H1 (cell line): ENCODE measurements at regions not wholly inside any gene's neighbourhood (a gene's known extent, or its start where the extent isn't known, plus 50 kb on each side); places are given as distances from the start of the nearest gene placed in this dataset.

Experiments used
- CTCF ChIA-PET: fragments of 300-600 bp; sonication (Branson Sonifier 250); formaldehyde crosslinking; loops from one replicate; lab custom pipeline; 2021; ENCODE audit not compliant: partially characterized antibody; lab: Charles Lee
- POLR2A ChIA-PET: fragments of 300-600 bp; sonication (Branson Sonifier 250); formaldehyde crosslinking; loops from one replicate; lab custom pipeline; 2021; ENCODE audit warnings: inconsistent platforms; ENCODE audit not compliant: partially characterized antibody; lab: Charles Lee
- DNase-seq, 2 experiments: peaks; one replicate each; pipeline versions ENCODE4 v3.0.0 to v3.0.0-alpha.2; 2010 to 2022; ENCODE audit warnings: low spot score in 2 of 2, low read depth in 1 of 2, mixed read lengths in 1 of 2
- FAIRE-seq: peaks from 2 replicates; lab custom pipeline; 2011; peaks lifted over from hg19 to GRCh38; lab: Jason Lieb, UNC
- H2AFZ ChIP-seq: 2 replicates; pipeline ENCODE4 v1.8.1; 2012; ENCODE audit warnings: low read length, inconsistent platforms
- H2AK5ac ChIP-seq: 2 replicates; pipeline ENCODE4 v1.6.1; 2013; ENCODE audit warnings: low read depth, low read length
- H2BK120ac ChIP-seq: replicated peaks from 2 replicates; pipeline ENCODE3; 2013; ENCODE audit warnings: low read depth, low read length, inconsistent platforms
- H2BK12ac ChIP-seq: 2 replicates; pipeline ENCODE4 v1.6.1; 2013; ENCODE audit warnings: low read depth, low read length
- H2BK15ac ChIP-seq: 2 replicates; pipeline ENCODE4 v1.6.1; 2013; ENCODE audit warnings: low read length
- H2BK20ac ChIP-seq: 2 replicates; pipeline ENCODE4 v1.6.1; 2013; ENCODE audit warnings: low read length
- H2BK5ac ChIP-seq: 2 replicates; pipeline ENCODE4 v1.6.1; 2013; ENCODE audit warnings: low read depth, low read length
- H3K14ac ChIP-seq: 2 replicates; pipeline ENCODE4 v1.6.1; 2013; ENCODE audit warnings: inconsistent platforms; ENCODE audit not compliant: insufficient read length
- H3K18ac ChIP-seq: 2 replicates; pipeline ENCODE4 v1.6.1; 2013; ENCODE audit warnings: low read length; ENCODE audit errors: extremely low read depth
- H3K23ac ChIP-seq: 2 replicates; pipeline ENCODE4 v1.6.1; 2013; ENCODE audit warnings: inconsistent platforms; ENCODE audit not compliant: insufficient read length
- H3K23me2 ChIP-seq: 2 replicates; pipeline ENCODE4 v1.6.1; 2013; ENCODE audit warnings: low read depth, low read length
- H3K27ac ChIP-seq: 2 replicates; pipeline ENCODE4 v1.6.1; 2011; ENCODE audit warnings: low read depth, low read length, inconsistent platforms
- H3K27me3 ChIP-seq, 4 experiments: replicated peaks in 1 of 4; 1 replicate in 1 of 4; 2 replicates in 3 of 4; pipeline versions ENCODE4 v1.6.1 to v1.8.1; 2011 to 2013; ENCODE audit warnings: low read length in 3 of 4, mild to moderate bottlenecking in 3 of 4, inconsistent platforms in 2 of 4, mixed read lengths in 2 of 4, moderate library complexity in 1 of 4; ENCODE audit not compliant: control insufficient read depth in 3 of 4, insufficient read depth in 3 of 4; ENCODE audit errors: extremely low read depth in 1 of 4
- H3K36me3 ChIP-seq, 4 experiments: 2 replicates each; pipeline versions ENCODE4 v1.6.1 to v1.8.1; 2011 to 2013; ENCODE audit warnings: mild to moderate bottlenecking in 4 of 4, low read length in 3 of 4, moderate library complexity in 2 of 4, control low read depth in 1 of 4, inconsistent platforms in 1 of 4; ENCODE audit not compliant: insufficient read depth in 4 of 4, control insufficient read depth in 2 of 4
- H3K4ac ChIP-seq: replicated peaks from 2 replicates; pipeline ENCODE3; 2013; ENCODE audit warnings: low read length, low read depth, mixed read lengths, inconsistent platforms; ENCODE audit not compliant: insufficient read length
- H3K4me1 ChIP-seq, 4 experiments: replicated peaks in 1 of 4; 1 replicate in 1 of 4; 2 replicates in 3 of 4; pipeline versions ENCODE4 v1.6.1 to v1.8.1; 2011 to 2013; ENCODE audit warnings: low read length in 3 of 4, inconsistent platforms in 2 of 4, mixed read lengths in 1 of 4; ENCODE audit not compliant: insufficient read depth in 4 of 4, control insufficient read depth in 3 of 4
- H3K4me2 ChIP-seq, 2 experiments: 2 replicates each; pipeline versions ENCODE4 v1.6.1 to v1.8.1; 2011 to 2013; ENCODE audit warnings: low read depth in 2 of 2, low read length in 2 of 2, control low read depth in 1 of 2, inconsistent platforms in 1 of 2, mild to moderate bottlenecking in 1 of 2; ENCODE audit not compliant: insufficient read depth in 1 of 2
- H3K4me3 ChIP-seq, 4 experiments: fragments of 200-600, 300-600 bp in 1 of 4; sonication (generic), shearing (Covaris generic), sonication (Bioruptor Twin) in 1 of 4; 2 replicates each; pipeline versions ENCODE4 v1.5.1 to v1.8.1; 2011 to 2016; ENCODE audit warnings: low read length in 4 of 4, low read depth in 3 of 4, control low read depth in 2 of 4, inconsistent platforms in 2 of 4, mild to moderate bottlenecking in 2 of 4, mixed read lengths in 1 of 4, moderate library complexity in 1 of 4; ENCODE audit not compliant: insufficient read depth in 2 of 4; ENCODE audit errors: extremely low read depth in 1 of 4
- H3K56ac ChIP-seq: replicated peaks from 2 replicates; pipeline ENCODE3; 2013; ENCODE audit warnings: low read depth, mild to moderate bottlenecking, mixed read lengths, low read length, inconsistent platforms; ENCODE audit not compliant: insufficient read length
- H3K79me1 ChIP-seq: 2 replicates; pipeline ENCODE4 v1.6.1; 2013; ENCODE audit warnings: low read depth, low read length, control low read depth
- H3K79me2 ChIP-seq, 2 experiments: 2 replicates each; pipeline versions ENCODE4 v1.6.1 to v1.8.1; 2012 to 2013; ENCODE audit warnings: low read length in 2 of 2, mild to moderate bottlenecking in 2 of 2, inconsistent platforms in 1 of 2; ENCODE audit not compliant: insufficient read depth in 2 of 2, control insufficient read depth in 1 of 2
- H3K9ac ChIP-seq, 4 experiments: replicated peaks in 1 of 4; 1 replicate in 1 of 4; 2 replicates in 3 of 4; pipeline versions ENCODE4 v1.6.1 to v1.8.1; 2011 to 2013; ENCODE audit warnings: low read depth in 3 of 4, low read length in 3 of 4, control low read depth in 2 of 4, mild to moderate bottlenecking in 2 of 4, moderate library complexity in 2 of 4, inconsistent platforms in 1 of 4; ENCODE audit errors: extremely low read depth in 1 of 4
- H3K9me3 ChIP-seq, 2 experiments: 2 replicates each; pipeline versions ENCODE4 v1.6.1 to v1.8.1; 2012 to 2013; ENCODE audit warnings: mild to moderate bottlenecking in 2 of 2, moderate library complexity in 2 of 2, control low read depth in 1 of 2, inconsistent platforms in 1 of 2, low read depth in 1 of 2, low read length in 1 of 2, mixed read lengths in 1 of 2; ENCODE audit not compliant: insufficient read depth in 2 of 2
- H4K20me1 ChIP-seq, 2 experiments: replicated peaks in 1 of 2; 2 replicates each; pipeline versions ENCODE3 to v1.8.1; 2011 to 2013; ENCODE audit warnings: inconsistent platforms in 2 of 2, low read length in 2 of 2, mild to moderate bottlenecking in 1 of 2; ENCODE audit not compliant: insufficient read depth in 2 of 2, control insufficient read depth in 1 of 2
- H4K5ac ChIP-seq: 2 replicates; pipeline ENCODE4 v1.6.1; 2013; ENCODE audit warnings: low read length, low read depth, mixed read lengths, inconsistent platforms; ENCODE audit not compliant: insufficient read length
- H4K8ac ChIP-seq: 2 replicates; pipeline ENCODE4 v1.8.0; 2013; ENCODE audit warnings: mild to moderate bottlenecking, moderate library complexity, low read length, inconsistent platforms; ENCODE audit not compliant: insufficient read depth; ENCODE audit errors: extremely low read depth
- H4K91ac ChIP-seq: replicated peaks from 2 replicates; pipeline ENCODE3; 2013; ENCODE audit warnings: low read length, mixed read lengths, inconsistent platforms; ENCODE audit not compliant: insufficient read length
- CTCF ChIP-seq, 3 experiments: IDR thresholded peaks; 1 replicate in 2 of 3; 2 replicates in 1 of 3; pipeline versions ENCODE4 v1.5.1 to v1.6.1; 2011; ENCODE audit warnings: low read length in 3 of 3, mild to moderate bottlenecking in 3 of 3, inconsistent platforms in 2 of 3, low read depth in 1 of 3, moderate library complexity in 1 of 3; ENCODE audit not compliant: insufficient read depth in 1 of 3; ENCODE audit errors: control extremely low read depth in 1 of 3
- MAFK ChIP-seq: IDR thresholded peaks from 2 replicates; pipeline ENCODE4 v1.6.1; 2012; ENCODE audit warnings: low read depth, mild to moderate bottlenecking, improper control_type of control experiment, low read length
- POLR2A ChIP-seq, 2 experiments: IDR thresholded peaks; 1 replicate in 1 of 2; 2 replicates in 1 of 2; pipeline ENCODE4 v1.6.1; 2011; ENCODE audit warnings: low read depth in 2 of 2, low read length in 2 of 2, mild to moderate bottlenecking in 2 of 2; ENCODE audit errors: control extremely low read depth in 1 of 2
- RFX5 ChIP-seq: IDR thresholded peaks from 2 replicates; pipeline ENCODE4 v1.6.1; 2011; ENCODE audit warnings: low read depth, low read length, improper control_type of control experiment, borderline replicate concordance
- SAP30 ChIP-seq: fragments of 300-600 bp; sonication (generic); IDR thresholded peaks from 2 replicates; pipeline ENCODE4 v1.7.1; 2012; ENCODE audit warnings: low read length, moderate library complexity, mild to moderate bottlenecking, inconsistent platforms; ENCODE audit not compliant: insufficient read depth, insufficient replicate concordance
- TAF1 ChIP-seq: IDR thresholded peaks from 2 replicates; pipeline ENCODE4 v1.6.1; 2011; ENCODE audit warnings: mild to moderate bottlenecking, low read depth, low read length
- TEAD4 ChIP-seq: IDR thresholded peaks from 2 replicates; pipeline ENCODE4 v1.6.1; 2012; ENCODE audit warnings: low read depth, low read length, inconsistent platforms, mixed read lengths
- YY1 ChIP-seq: IDR thresholded peaks from 2 replicates; pipeline ENCODE4 v1.6.1; 2011; ENCODE audit warnings: low read depth, mild to moderate bottlenecking, low read length
- WGBS, 2 experiments: shearing (Covaris generic) in 1 of 2; methylation state at CpG; one replicate each; pipeline versions ENCODE4 v1.1.6 to v1.1.7; 2013 to 2015; ENCODE audit warnings: low lambda C conversion rate in 2 of 2, mixed read lengths in 2 of 2, inconsistent platforms in 1 of 2, low coverage in 1 of 2, missing lambda C conversion rate in 1 of 2; ENCODE audit not compliant: insufficient replicate concordance in 2 of 2, insufficient coverage in 1 of 2, insufficient read length in 1 of 2; ENCODE audit errors: extremely low coverage in 1 of 2, missing lambda C conversion rate in 1 of 2; 5-methylcytosine and 5-hydroxymethylcytosine counted together
- TF ChIP-seq, protein P1 (sequence below): IDR thresholded peaks from 2 replicates; pipeline ENCODE4 v1.6.1; 2012; ENCODE audit warnings: low read length, inconsistent platforms

GRCh38 chr22:48187356-48187755, 1424.9 kb downstream of the TBC1D22A start:
- Histone ChIP-seq H4K20me1 (no peaks in the 10 kb centered on the region), H3K27me3 (0 out of 7 replicates have a peak, but pooled peaks cover 0 to 2% (median 0%) of the 10 kb centered on the region in 4 experiments), H3K9me3 (peaks cover 0 to 9% of the 10 kb centered on the region in 2 experiments; a peak in 1 of 4 replicates), H3K56ac (no peak overlapping the region), H3K79me2 (no peaks in the 10 kb centered on the region), H4K8ac (no peak overlapping the region; the same call in 1 of the 2 replicates), H3K27ac (no peak overlapping the region), H2AK5ac (no peak overlapping the region), H2BK120ac (no peak overlapping the region), H3K4me2 (no peak overlapping the region), H3K4me1 (peaks cover 3 to 11% (median 6%) of the 10 kb centered on the region in 4 experiments; a peak in 4 of 7 replicates), H2AFZ (peak overlapping the region; percentile 72; the same call in 1 of the 2 replicates), H3K23ac (no peak overlapping the region), H3K18ac (no peak overlapping the region), H3K79me1 (no peaks in the 10 kb centered on the region), H3K23me2 (no peaks in the 10 kb centered on the region), H3K4ac (no peak overlapping the region), H3K14ac (no peak overlapping the region), H4K5ac (no peak overlapping the region), H2BK5ac (peak overlapping the region; percentile 35; the same call in 1 of the 2 replicates), H3K9ac (no peak overlapping the region), H3K36me3 (no peaks in the 10 kb centered on the region), H2BK15ac (0 out of 2 replicates have a peak overlapping the region, but pooled peaks have one; percentile 40), H4K91ac (no peak overlapping the region), H3K4me3 (no peak overlapping the region), H2BK12ac (0 out of 2 replicates have a peak overlapping the region, but pooled peaks have one; percentile 50), H2BK20ac (no peak overlapping the region)
- no peak for FAIRE-seq
- ChIA-PET CTCF (interaction anchor here (0.6 to 1.5 kb wide), 3 partner anchors 9 to 311 kb away, joined by 3 to 4 read pairs (median 3); no protein-coding TSS in a partner anchor), POLR2A (no interaction called here)
- no peak for DNase-seq
- WGBS, 2 experiments: 79% methylated on average over 8 of the region's 8 CpGs; no CpG with 5 or more reads in 1 of the 2 experiments
- no peak for TF ChIP-seq RFX5
- TF ChIP-seq TAF1: no peak
- TF ChIP-seq, protein P1, sequence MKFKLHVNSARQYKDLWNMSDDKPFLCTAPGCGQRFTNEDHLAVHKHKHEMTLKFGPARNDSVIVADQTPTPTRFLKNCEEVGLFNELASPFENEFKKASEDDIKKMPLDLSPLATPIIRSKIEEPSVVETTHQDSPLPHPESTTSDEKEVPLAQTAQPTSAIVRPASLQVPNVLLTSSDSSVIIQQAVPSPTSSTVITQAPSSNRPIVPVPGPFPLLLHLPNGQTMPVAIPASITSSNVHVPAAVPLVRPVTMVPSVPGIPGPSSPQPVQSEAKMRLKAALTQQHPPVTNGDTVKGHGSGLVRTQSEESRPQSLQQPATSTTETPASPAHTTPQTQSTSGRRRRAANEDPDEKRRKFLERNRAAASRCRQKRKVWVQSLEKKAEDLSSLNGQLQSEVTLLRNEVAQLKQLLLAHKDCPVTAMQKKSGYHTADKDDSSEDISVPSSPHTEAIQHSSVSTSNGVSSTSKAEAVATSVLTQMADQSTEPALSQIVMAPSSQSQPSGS: no peak
- TF ChIP-seq TEAD4: no peak
- no peak for TF ChIP-seq MAFK
- no peak for TF ChIP-seq YY1
- no peak for TF ChIP-seq POLR2A (IDR thresholded peaks at IDR 0.05; ENCODE audit: control extremely low read depth in 1 of 2, low read depth in 2 of 2, low read length in 2 of 2)
- no peak for TF ChIP-seq SAP30
- TF ChIP-seq CTCF (IDR thresholded peaks at IDR 0.05; ENCODE audit: control extremely low read depth in 1 of 3, insufficient read depth in 1 of 3, low read depth in 1 of 3, low read length in 3 of 3): no peak
